Heart left ventricle (tissue), 13 donors: ENCODE measurements at regions not wholly inside any gene's neighbourhood (a gene's known extent, or its start where the extent isn't known, plus 50 kb on each side); places are given as distances from the start of the nearest gene placed in this dataset.

ENCODE experiments used
- CTCF ChIP-seq, 12 donors: fragments of 200-600 bp; sonication (generic) in 4 of 12; IDR thresholded peaks; one replicate each; pipeline versions ENCODE4 v1.5.0 to v1.8.0; 2018 to 2022; ENCODE audit warnings: antibody characterized with exemption in 12 of 12, mild to moderate bottlenecking in 5 of 12
- POLR2A ChIP-seq, 2 donors: fragments of 450-650 bp; IDR thresholded peaks; one replicate each; pipeline ENCODE4 v1.6.1; 2017; ENCODE audit warnings: antibody characterized with exemption in 2 of 2, mild to moderate bottlenecking in 2 of 2, moderate library complexity in 2 of 2
- donor health status: ischemic (EF 13 %, LVEDD 7.1; RV severe dilation, severe dysfunction).
- donor health status: DM: no; HTN: yes; CAD: no.
- donor health status: DM: no; HTN: no; CAD: no.
- donor health status: ischemic (EF 25% LVEDD 6.9; RV normal size, moderate dysfunction).
- donor health status: ischemic (EF 25% LVEDD 5.7; RV mildly dilated, moderate dysfunction).
- donor health status: ischemic (EF 35%, LVEDD 5.7; RV mildly dilated, moderate dysfunction).
- donor health status: nonischemic (EF 11% LVEDD 7.7; RV severe dilation, severe dysfunction).
- donor health status: DM: yes; HTN: yes; CAD: no.
- donor health status: PGD.
- donor health status: ischemic (EF 29% LVEDD 5.4; RV normal size, mild dysfunction).
- donor health status: nonischemic (EF 23%, LVEDD 6.1; RV moderate dilation, normal function).

- TF ChIP-seq POLR2A (IDR thresholded peaks at IDR 0.05) (no peak), CTCF (IDR thresholded peaks at IDR 0.05) (no peak)
Measured at GRCh38 chr4:32798471-32799159, 2078.4 kb downstream of the PCDH7 start.
